ENCODE measurements at regions not wholly inside any gene's neighbourhood (a gene's known extent, or its start where the extent isn't known, plus 50 kb on each side); places are given as distances from the start of the nearest gene placed in this dataset.

GRCh38 chr1:29749024-29749945 lies 513.0 kb downstream of the PTPRU start:
- TF ChIP-seq CTCF (IDR thresholded peaks at IDR 0.05; ENCODE audit: low read depth, low read length) (no peak), MAX (IDR thresholded peaks at IDR 0.05; ENCODE audit: low read depth, low read length) (no peak), POLR2A (IDR thresholded peaks at IDR 0.05; ENCODE audit: extremely low read depth, insufficient read length) (no peak), MYC (IDR thresholded peaks at IDR 0.05; ENCODE audit: low read depth, low read length) (no peak)

All from NB4 (cell line).